A549 (cell line): ENCODE measurements at regions not wholly inside any gene's neighbourhood (a gene's known extent, or its start where the extent isn't known, plus 50 kb on each side); places are given as distances from the start of the nearest gene placed in this dataset.
A peak's percentile ranks its signal among the peaks of the same experiment; 100 is the strongest.
"Not testable (repeated sequence)": the region's sequence is repeated elsewhere in the genome, so short reads cannot be mapped to it uniquely, and the experiment has no call there.

Experiments used
- ATAC-seq, 2 experiments: fragments of 200-7000 bp in 1 of 2; fragments of >200 bp in 1 of 2; cut with Nextera tagmentation in 1 of 2; cut with Tn5 transposase in 1 of 2; 3 replicates each; pipeline versions ENCODE4 v1.8.0 to v1.9.1; 2018 to 2020; ENCODE audit warnings: mild to moderate bottlenecking in 1 of 2, moderate library complexity in 1 of 2
- CTCF ChIA-PET: fragments of 300-600 bp; sonication (Branson Sonifier 250); formaldehyde crosslinking; extraction: SDS; loops from one replicate; lab custom pipeline; 2021; ENCODE audit warnings: antibody characterized with exemption, inconsistent platforms; lab: Yijun Ruan, JAX
- POLR2A ChIA-PET: fragments of 350-600 bp; formaldehyde crosslinking; extraction: SDS; loops from one replicate; lab custom pipeline; 2021; ENCODE audit warnings: antibody characterized with exemption, inconsistent platforms; lab: Yijun Ruan, JAX
- DNase-seq, 2 experiments: peaks; one replicate each; pipeline versions ENCODE4 v3.0.0 to v3.0.0-alpha.2; 2011 to 2016; ENCODE audit warnings: low read depth in 1 of 2, low spot score in 1 of 2
- FAIRE-seq: peaks from 2 replicates; lab custom pipeline; 2011; peaks lifted over from hg19 to GRCh38; lab: Jason Lieb, UNC
- H3K27ac ChIP-seq, 2 experiments: fragments of >200 bp; sonication (Bioruptor Twin); formaldehyde crosslinking; 3 replicates each; pipeline ENCODE4 v1.5.1; 2016 to 2017
- H3K4me1 ChIP-seq: fragments of >200 bp; sonication (Bioruptor Twin); formaldehyde crosslinking; 3 replicates; pipeline ENCODE4 v1.6.1; 2016
- H3K4me2 ChIP-seq: fragments of >200 bp; sonication (Bioruptor Twin); formaldehyde crosslinking; 3 replicates; pipeline ENCODE4 v1.6.1; 2016
- H3K4me3 ChIP-seq: fragments of >200 bp; sonication (Bioruptor Twin); formaldehyde crosslinking; 3 replicates; pipeline ENCODE4 v1.5.1; 2016
- H3K9me3 ChIP-seq: fragments of >200 bp; sonication (Bioruptor Twin); formaldehyde crosslinking; 3 replicates; pipeline ENCODE4 v1.6.1; 2016
- CBX2 ChIP-seq: fragments of 200-600 bp; sonication (generic); IDR thresholded peaks from 2 replicates; pipeline ENCODE4 v1.6.1; 2016; ENCODE audit warnings: low read depth, mild to moderate bottlenecking, borderline replicate concordance
- EHMT2 ChIP-seq: fragments of 200-600 bp; sonication (generic); IDR thresholded peaks from 2 replicates; pipeline ENCODE4 v1.6.1; 2016; ENCODE audit warnings: antibody characterized with exemption, low read depth, mild to moderate bottlenecking, moderate library complexity
- EP300 ChIP-seq, 2 experiments: fragments of >200 bp; sonication (Bioruptor Twin); formaldehyde crosslinking; IDR thresholded peaks; 2 replicates in 1 of 2; 3 replicates in 1 of 2; pipeline ENCODE4 v1.6.1; 2016 to 2017
- ESRRA ChIP-seq: fragments of 150-350 bp; IDR thresholded peaks from 2 replicates; pipeline ENCODE4 v1.6.1; 2014; ENCODE audit warnings: mild to moderate bottlenecking, low read length, borderline replicate concordance
- FOSL2 ChIP-seq, 2 experiments: fragments of 450-650 bp in 1 of 2; fragments of >200 bp in 1 of 2; sonication (Bioruptor Twin) in 1 of 2; formaldehyde crosslinking; IDR thresholded peaks; 2 replicates each; pipeline versions ENCODE4 v1.5.0 to v1.6.1; 2016 to 2020; ENCODE audit warnings: mild to moderate bottlenecking in 1 of 2, moderate library complexity in 1 of 2
- GATA3 ChIP-seq: IDR thresholded peaks from 2 replicates; pipeline ENCODE4 v1.6.1; 2012; ENCODE audit warnings: borderline replicate concordance
- HDAC2 ChIP-seq: fragments of 200-600 bp; sonication (generic); IDR thresholded peaks from 2 replicates; pipeline ENCODE4 v1.6.1; 2016
- HOXA7 ChIP-seq: fragments of 250-450 bp; sonication (Bioruptor Pico); IDR thresholded peaks from 2 replicates; pipeline ENCODE4 v1.5.0; 2020; ENCODE audit warnings: mild to moderate bottlenecking, moderate library complexity
- HOXB13 ChIP-seq: fragments of 250-450 bp; sonication (Bioruptor Pico); IDR thresholded peaks from 2 replicates; pipeline ENCODE4 v1.5.0; 2020; ENCODE audit warnings: low read depth, mild to moderate bottlenecking, moderate library complexity
- KDM1A ChIP-seq: fragments of 200-600 bp; sonication (generic); IDR thresholded peaks from 2 replicates; pipeline ENCODE4 v1.6.1; 2016; ENCODE audit warnings: low read depth, mild to moderate bottlenecking
- KDM5A ChIP-seq: fragments of 200-600 bp; sonication (generic); IDR thresholded peaks from 2 replicates; pipeline ENCODE4 v1.6.1; 2016; ENCODE audit warnings: antibody characterized with exemption, mild to moderate bottlenecking
- MAFK ChIP-seq: fragments of 450-650 bp; IDR thresholded peaks from 2 replicates; pipeline ENCODE4 v1.6.1; 2014; ENCODE audit not compliant: partially characterized antibody
- NFE2L2 ChIP-seq: fragments of 150-350 bp; conservative IDR thresholded peaks from 2 replicates; pipeline ENCODE4 v1.6.1; 2014; ENCODE audit warnings: low read length
- NR3C1 ChIP-seq: fragments of >200 bp; sonication (Bioruptor Twin); formaldehyde crosslinking; IDR thresholded peaks from 3 replicates; pipeline ENCODE4 v1.6.1; 2017
- PHF8 ChIP-seq: fragments of 200-600 bp; sonication (generic); IDR thresholded peaks from 2 replicates; pipeline ENCODE4 v1.6.1; 2016; ENCODE audit warnings: low read depth, mild to moderate bottlenecking, antibody characterized with exemption, moderate library complexity, borderline replicate concordance
- RAD21 ChIP-seq, 2 experiments: fragments of >200 bp in 1 of 2; sonication (Bioruptor Twin) in 1 of 2; formaldehyde crosslinking in 1 of 2; IDR thresholded peaks in 1 of 2; conservative IDR thresholded peaks in 1 of 2; 2 replicates in 1 of 2; 3 replicates in 1 of 2; pipeline ENCODE4 v1.6.1; 2012 to 2018; ENCODE audit warnings: inconsistent platforms in 1 of 2
- SMC3 ChIP-seq: fragments of >200 bp; sonication (Bioruptor Twin); formaldehyde crosslinking; IDR thresholded peaks from 3 replicates; pipeline ENCODE4 v1.6.1; 2018; ENCODE audit warnings: inconsistent platforms
- TFCP2L1 ChIP-seq: fragments of 250-450 bp; sonication (Bioruptor Pico); IDR thresholded peaks from 2 replicates; pipeline ENCODE4 v1.5.0; 2021; ENCODE audit warnings: mild to moderate bottlenecking
- WGBS: methylation state at CpG from one replicate; pipeline ENCODE4 v1.1.6; 2017; ENCODE audit errors: missing lambda C conversion rate; 5-methylcytosine and 5-hydroxymethylcytosine counted together
- TF ChIP-seq, protein P1 (sequence below): fragments of 250-450 bp; sonication (Bioruptor Pico); IDR thresholded peaks from 2 replicates; pipeline ENCODE4 v1.5.0; 2021; ENCODE audit warnings: mild to moderate bottlenecking, moderate library complexity, borderline replicate concordance
- TF ChIP-seq, protein P2 (sequence below): fragments of 200-600 bp; sonication (generic); IDR thresholded peaks from 2 replicates; pipeline ENCODE4 v1.6.1; 2016; ENCODE audit warnings: antibody characterized with exemption, mild to moderate bottlenecking, moderate library complexity

DNA sequence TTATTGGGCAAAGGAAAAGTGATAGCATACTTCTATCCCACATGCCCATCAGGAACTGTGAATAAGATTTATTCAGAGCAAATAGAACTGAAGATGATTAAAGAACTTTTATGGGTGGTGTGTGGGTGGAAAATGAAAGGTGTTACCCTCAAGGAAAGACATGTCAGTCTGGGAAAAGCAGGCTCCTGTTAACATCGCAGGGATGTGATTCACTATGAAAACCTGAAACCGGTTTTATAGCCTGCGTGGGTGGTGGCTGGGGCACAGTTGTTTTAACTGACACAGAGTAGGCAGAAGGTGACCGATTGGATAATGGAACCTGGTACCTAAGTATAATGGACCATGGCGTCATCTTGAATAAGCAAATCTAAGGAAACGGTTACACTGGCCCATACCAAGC, 61.3 kb upstream of the CASK start (continued):
- no peak for TF ChIP-seq EP300 (IDR thresholded peaks at IDR 0.05)
- TF ChIP-seq KDM5A = no peak
- no peak for TF ChIP-seq FOSL2 (IDR thresholded peaks at IDR 0.05)
- TF ChIP-seq FOSL2 (CRISPR knock-in tag; IDR thresholded peaks at IDR 0.05) = no peak
- TF ChIP-seq, all 56 proteins: peak for 0

DNA sequence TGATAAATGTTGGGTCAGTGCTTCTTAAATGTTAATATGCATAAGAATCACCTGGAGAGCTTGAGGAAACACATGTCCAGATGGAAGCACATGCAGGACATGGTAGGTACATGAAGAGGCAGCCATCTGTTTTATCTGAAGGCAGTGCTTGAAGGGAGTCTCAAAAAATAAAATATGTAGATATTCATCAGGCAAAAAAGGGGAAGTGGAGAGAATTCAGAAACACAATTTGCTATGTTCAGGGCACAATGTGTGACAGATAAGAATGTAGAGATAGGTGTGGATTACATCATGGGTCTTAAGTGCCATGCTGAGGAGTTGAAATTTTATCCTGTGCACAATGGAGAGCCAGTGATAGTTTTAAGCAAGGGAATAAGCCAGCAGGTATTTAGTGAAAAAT, 59.6 kb upstream of the CASK start:
- H3K4me1 ChIP-seq = no peaks in the 10 kb centered on the region
- FAIRE-seq = no peak
- no peak for ATAC-seq
- H3K4me2 ChIP-seq = no peak overlapping the region
- H3K4me3 ChIP-seq = no peak overlapping the region
- H3K9me3 ChIP-seq = no peaks in the 10 kb centered on the region
- ChIA-PET CTCF (no interaction called here), POLR2A (no interaction called here)
- TF ChIP-seq NR3C1 = no peak
- TF ChIP-seq EHMT2 = no peak
- no peak for TF ChIP-seq SMC3
- TF ChIP-seq HOXB13 (CRISPR knock-in tag) = no peak
- TF ChIP-seq ESRRA = no peak
- TF ChIP-seq HOXA7 (CRISPR knock-in tag) = no peak
- no peak for TF ChIP-seq GATA3
- no peak for TF ChIP-seq PHF8
- TF ChIP-seq HDAC2 = no peak
- TF ChIP-seq, protein P1, sequence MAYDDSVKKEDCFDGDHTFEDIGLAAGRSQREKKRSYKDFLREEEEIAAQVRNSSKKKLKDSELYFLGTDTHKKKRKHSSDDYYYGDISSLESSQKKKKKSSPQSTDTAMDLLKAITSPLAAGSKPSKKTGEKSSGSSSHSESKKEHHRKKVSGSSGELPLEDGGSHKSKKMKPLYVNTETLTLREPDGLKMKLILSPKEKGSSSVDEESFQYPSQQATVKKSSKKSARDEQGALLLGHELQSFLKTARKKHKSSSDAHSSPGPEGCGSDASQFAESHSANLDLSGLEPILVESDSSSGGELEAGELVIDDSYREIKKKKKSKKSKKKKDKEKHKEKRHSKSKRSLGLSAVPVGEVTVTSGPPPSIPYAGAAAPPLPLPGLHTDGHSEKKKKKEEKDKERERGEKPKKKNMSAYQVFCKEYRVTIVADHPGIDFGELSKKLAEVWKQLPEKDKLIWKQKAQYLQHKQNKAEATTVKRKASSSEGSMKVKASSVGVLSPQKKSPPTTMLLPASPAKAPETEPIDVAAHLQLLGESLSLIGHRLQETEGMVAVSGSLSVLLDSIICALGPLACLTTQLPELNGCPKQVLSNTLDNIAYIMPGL (CRISPR knock-in tag) = no peak
- TF ChIP-seq NFE2L2 = no peak
- TF ChIP-seq, protein P2, sequence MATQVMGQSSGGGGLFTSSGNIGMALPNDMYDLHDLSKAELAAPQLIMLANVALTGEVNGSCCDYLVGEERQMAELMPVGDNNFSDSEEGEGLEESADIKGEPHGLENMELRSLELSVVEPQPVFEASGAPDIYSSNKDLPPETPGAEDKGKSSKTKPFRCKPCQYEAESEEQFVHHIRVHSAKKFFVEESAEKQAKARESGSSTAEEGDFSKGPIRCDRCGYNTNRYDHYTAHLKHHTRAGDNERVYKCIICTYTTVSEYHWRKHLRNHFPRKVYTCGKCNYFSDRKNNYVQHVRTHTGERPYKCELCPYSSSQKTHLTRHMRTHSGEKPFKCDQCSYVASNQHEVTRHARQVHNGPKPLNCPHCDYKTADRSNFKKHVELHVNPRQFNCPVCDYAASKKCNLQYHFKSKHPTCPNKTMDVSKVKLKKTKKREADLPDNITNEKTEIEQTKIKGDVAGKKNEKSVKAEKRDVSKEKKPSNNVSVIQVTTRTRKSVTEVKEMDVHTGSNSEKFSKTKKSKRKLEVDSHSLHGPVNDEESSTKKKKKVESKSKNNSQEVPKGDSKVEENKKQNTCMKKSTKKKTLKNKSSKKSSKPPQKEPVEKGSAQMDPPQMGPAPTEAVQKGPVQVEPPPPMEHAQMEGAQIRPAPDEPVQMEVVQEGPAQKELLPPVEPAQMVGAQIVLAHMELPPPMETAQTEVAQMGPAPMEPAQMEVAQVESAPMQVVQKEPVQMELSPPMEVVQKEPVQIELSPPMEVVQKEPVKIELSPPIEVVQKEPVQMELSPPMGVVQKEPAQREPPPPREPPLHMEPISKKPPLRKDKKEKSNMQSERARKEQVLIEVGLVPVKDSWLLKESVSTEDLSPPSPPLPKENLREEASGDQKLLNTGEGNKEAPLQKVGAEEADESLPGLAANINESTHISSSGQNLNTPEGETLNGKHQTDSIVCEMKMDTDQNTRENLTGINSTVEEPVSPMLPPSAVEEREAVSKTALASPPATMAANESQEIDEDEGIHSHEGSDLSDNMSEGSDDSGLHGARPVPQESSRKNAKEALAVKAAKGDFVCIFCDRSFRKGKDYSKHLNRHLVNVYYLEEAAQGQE = no peak
- no peak for TF ChIP-seq KDM1A
- no peak for DNase-seq
- no peak overlapping the region for H3K27ac ChIP-seq

DNA sequence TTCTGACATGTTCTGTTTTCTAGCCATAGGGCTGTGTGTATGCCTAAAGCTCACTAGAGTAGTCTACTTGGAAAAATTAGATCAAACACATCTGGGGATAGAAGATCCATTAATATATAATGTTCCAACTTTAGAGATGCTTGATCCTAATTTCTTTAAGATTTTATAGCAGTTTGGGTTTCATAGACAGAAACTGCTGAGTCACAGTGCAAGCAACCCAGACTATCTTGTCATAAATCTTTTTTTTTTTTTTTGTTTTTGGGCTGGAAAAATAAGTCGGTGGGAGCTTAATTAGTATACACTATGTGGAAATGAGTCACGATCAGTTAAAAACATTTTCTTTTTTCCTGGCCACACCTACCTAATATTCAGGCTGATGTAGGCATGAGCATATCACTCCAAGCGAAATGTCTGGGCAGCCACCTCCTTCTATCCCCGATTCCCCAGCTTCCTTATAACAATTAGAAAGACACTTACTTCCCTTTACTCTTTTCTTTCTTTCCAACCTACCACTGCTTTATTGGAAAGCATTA, 58.2 kb upstream of the CASK start:
- Histone ChIP-seq H3K4me3 (no peak overlapping the region), H3K4me2 (no peak overlapping the region), H3K9me3 (no peaks in the 10 kb centered on the region), H3K27ac (peak overlapping the region; percentile 34 to 63; a peak in 3 of 6 replicates), H3K4me1 (no peaks in the 10 kb centered on the region)
- TF ChIP-seq PHF8 (no peak), CBX2 (no peak), RAD21 (conservative IDR thresholded peaks at IDR 0.05 in 1 of 2, IDR thresholded peaks at IDR 0.05 in 1 of 2) (no peak), NFE2L2 (peak; percentile 67), MAFK (peak; percentile 76), TFCP2L1 (CRISPR knock-in tag) (no peak)
- ATAC-seq (no peak), DNase-seq (no peak), FAIRE-seq (peak; percentile 32)
- ChIA-PET POLR2A (interaction anchor here (0.7 kb wide), 1 partner anchor 29 kb away, joined by 5 read pairs; no protein-coding TSS in a partner anchor), CTCF (no interaction called here)
- WGBS = 60% methylated on average over 4 of the region's 4 CpGs

DNA sequence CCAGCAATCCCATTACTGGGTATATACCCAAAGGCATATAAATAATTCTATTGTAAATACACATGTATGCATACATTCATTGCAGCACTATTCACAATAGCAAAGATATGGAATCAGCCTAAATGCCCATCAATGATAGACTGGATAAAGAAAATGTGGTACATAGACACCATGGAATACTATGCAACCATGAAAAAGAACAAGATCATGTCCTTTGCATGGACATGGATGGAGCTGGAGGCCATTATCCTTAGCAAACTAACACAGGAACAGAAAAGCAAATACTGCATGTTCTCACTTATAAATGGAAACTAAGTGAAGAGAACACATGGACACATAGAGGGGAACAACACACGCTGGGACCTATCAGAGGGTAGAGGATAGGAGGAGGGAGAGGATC, 51.3 kb upstream of the CASK start:
- H3K27ac ChIP-seq, H3K4me3 ChIP-seq, DNase-seq, H3K9me3 ChIP-seq, CTCF ChIA-PET, H3K4me1 ChIP-seq, H3K4me2 ChIP-seq, POLR2A ChIA-PET, ATAC-seq: not testable (repeated sequence)
- 89% methylated on average over 1 of the region's 1 CpG for WGBS
- FAIRE-seq = peak; percentile 88
